ENCODE measurements at regions not wholly inside any gene's neighbourhood (a gene's known extent, or its start where the extent isn't known, plus 50 kb on each side); places are given as distances from the start of the nearest gene placed in this dataset.

GRCh38 chr2:138104071-138104470, 139.8 kb downstream of the HNMT start:
- TF ChIP-seq, protein P1, sequence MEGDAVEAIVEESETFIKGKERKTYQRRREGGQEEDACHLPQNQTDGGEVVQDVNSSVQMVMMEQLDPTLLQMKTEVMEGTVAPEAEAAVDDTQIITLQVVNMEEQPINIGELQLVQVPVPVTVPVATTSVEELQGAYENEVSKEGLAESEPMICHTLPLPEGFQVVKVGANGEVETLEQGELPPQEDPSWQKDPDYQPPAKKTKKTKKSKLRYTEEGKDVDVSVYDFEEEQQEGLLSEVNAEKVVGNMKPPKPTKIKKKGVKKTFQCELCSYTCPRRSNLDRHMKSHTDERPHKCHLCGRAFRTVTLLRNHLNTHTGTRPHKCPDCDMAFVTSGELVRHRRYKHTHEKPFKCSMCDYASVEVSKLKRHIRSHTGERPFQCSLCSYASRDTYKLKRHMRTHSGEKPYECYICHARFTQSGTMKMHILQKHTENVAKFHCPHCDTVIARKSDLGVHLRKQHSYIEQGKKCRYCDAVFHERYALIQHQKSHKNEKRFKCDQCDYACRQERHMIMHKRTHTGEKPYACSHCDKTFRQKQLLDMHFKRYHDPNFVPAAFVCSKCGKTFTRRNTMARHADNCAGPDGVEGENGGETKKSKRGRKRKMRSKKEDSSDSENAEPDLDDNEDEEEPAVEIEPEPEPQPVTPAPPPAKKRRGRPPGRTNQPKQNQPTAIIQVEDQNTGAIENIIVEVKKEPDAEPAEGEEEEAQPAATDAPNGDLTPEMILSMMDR (IDR thresholded peaks at IDR 0.05; ENCODE audit: extremely low read depth in 1 of 2, insufficient read depth in 1 of 2, low read depth in 1 of 2, low read length in 2 of 2), result no peak
- no peak for TF ChIP-seq POLR2A (IDR thresholded peaks at IDR 0.05; ENCODE audit: low read depth, low read length)
- TF ChIP-seq MYC (IDR thresholded peaks at IDR 0.05; ENCODE audit: low read depth, low read length), result no peak
- TF ChIP-seq FOS (IDR thresholded peaks at IDR 0.05; ENCODE audit: borderline replicate concordance, insufficient read depth, low read length), result no peak
- TF ChIP-seq EZH2 (IDR thresholded peaks at IDR 0.05; ENCODE audit: borderline replicate concordance, low read depth, low read length, severe bottlenecking), result no peak
- TF ChIP-seq POLR2AphosphoS5 (IDR thresholded peaks at IDR 0.05; ENCODE audit: insufficient read depth, low read depth, low read length), result no peak
- TF ChIP-seq MAX (IDR thresholded peaks at IDR 0.05; ENCODE audit: insufficient read depth, insufficient read length), result no peak

Measured in endothelial cell of umbilical vein (primary cell).